ENCODE measurements at regions not wholly inside any gene's neighbourhood (a gene's known extent, or its start where the extent isn't known, plus 50 kb on each side); places are given as distances from the start of the nearest gene placed in this dataset.

DNA sequence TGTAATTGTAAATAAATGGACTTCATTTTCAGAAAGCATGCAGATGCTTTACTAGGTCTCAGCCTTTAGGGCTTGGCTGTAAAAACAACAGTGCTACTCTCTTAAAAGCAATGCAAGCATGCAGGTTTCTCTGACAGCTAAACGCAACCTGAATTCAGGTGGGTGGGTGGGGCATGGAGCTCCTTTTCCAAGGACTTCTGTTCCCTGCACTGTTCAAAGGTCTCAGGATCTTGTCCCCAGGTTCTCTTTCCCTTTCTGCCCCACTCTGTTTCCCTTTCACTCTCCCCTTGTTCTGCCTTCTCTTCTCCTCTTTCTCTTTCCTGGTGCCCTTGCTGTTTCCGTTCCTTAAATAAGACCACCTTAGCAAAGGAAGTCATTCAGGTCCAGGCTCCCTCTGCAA lies 1527.5 kb upstream of the SLC10A2 start:
- Histone ChIP-seq H3K36me3 (no peaks in the 10 kb centered on the region), H3K4me3 (no peak overlapping the region), H3K4me1 (no peaks in the 10 kb centered on the region), H3K27me3 (ENCODE audit: low read depth) (no peaks in the 10 kb centered on the region), H3K27ac (replicated peaks) (no peak overlapping the region), H3K9me3 (replicated peaks) (no peaks in the 10 kb centered on the region)
- intact Hi-C loops (cut with micrococcal nuclease): no loop called here
- no peak for DNase-seq
- TF ChIP-seq, protein P1, sequence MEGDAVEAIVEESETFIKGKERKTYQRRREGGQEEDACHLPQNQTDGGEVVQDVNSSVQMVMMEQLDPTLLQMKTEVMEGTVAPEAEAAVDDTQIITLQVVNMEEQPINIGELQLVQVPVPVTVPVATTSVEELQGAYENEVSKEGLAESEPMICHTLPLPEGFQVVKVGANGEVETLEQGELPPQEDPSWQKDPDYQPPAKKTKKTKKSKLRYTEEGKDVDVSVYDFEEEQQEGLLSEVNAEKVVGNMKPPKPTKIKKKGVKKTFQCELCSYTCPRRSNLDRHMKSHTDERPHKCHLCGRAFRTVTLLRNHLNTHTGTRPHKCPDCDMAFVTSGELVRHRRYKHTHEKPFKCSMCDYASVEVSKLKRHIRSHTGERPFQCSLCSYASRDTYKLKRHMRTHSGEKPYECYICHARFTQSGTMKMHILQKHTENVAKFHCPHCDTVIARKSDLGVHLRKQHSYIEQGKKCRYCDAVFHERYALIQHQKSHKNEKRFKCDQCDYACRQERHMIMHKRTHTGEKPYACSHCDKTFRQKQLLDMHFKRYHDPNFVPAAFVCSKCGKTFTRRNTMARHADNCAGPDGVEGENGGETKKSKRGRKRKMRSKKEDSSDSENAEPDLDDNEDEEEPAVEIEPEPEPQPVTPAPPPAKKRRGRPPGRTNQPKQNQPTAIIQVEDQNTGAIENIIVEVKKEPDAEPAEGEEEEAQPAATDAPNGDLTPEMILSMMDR (IDR thresholded peaks at IDR 0.05; ENCODE audit: borderline replicate concordance): no peak

DNA sequence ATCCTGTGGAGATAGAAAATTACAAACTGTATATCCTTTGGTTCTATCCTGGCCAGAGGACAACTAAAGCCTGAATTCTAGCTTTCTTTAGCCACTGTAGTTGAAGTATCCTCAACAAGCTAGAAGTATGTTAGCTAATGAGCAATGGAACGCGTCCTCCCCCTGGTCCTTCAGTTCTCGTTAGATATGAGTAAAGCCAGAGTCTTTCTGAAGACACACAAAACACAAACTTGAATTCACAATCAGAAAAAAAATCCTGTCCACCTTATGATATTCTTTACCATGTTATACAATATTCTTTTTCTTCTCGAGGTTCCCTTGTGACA lies 1527.0 kb upstream of the SLC10A2 start:
- Histone ChIP-seq H3K27me3 (ENCODE audit: low read depth) (no peaks in the 10 kb centered on the region), H3K9me3 (replicated peaks) (no peaks in the 10 kb centered on the region), H3K4me3 (no peak overlapping the region), H3K4me1 (no peaks in the 10 kb centered on the region), H3K27ac (replicated peaks) (no peak overlapping the region), H3K36me3 (no peaks in the 10 kb centered on the region)
- intact Hi-C loops (cut with micrococcal nuclease): no loop called here
- no peak for DNase-seq
- TF ChIP-seq, protein P1 (IDR thresholded peaks at IDR 0.05; ENCODE audit: borderline replicate concordance): no peak

DNA sequence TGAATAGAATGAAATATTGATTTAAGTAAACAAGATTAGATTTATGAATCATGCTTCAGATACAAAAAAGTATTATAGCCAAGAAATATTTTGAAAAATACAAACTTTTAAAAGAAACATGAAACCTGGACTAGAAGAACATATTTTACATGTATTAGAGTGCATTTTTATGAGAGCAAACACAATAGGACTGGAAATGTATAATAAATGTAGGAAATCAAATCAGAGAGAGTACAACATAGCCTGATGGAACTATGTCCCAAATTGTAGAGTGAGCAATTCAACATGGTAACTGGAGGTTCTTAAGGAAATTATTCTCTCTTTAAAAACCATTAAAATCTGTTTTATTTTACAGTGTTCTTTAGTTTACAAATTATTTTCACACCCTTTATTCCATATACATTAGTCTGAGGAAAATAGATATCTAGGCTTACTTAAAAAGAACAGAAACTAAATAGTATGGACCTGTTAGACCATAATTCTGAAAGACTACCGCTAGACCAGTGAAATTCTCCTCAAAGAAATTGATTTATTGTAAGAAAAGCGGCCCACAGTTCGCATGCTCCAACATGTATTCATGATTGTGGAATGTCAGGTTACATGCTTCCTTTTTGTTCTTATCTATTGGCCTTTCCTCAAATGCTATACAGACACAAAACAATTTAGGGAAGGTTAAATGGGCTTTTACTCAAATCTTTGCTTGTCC lies 1526.5 kb upstream of the SLC10A2 start:
- H3K9me3 ChIP-seq (replicated peaks): no peaks in the 10 kb centered on the region
- intact Hi-C loops (cut with micrococcal nuclease): no loop called here
- no peak overlapping the region for H3K27ac ChIP-seq (replicated peaks)
- H3K36me3 ChIP-seq: no peaks in the 10 kb centered on the region
- DNase-seq: no peak
- no peak overlapping the region for H3K4me3 ChIP-seq
- TF ChIP-seq, protein P1 (IDR thresholded peaks at IDR 0.05; ENCODE audit: borderline replicate concordance): no peak
- no peaks in the 10 kb centered on the region for H3K4me1 ChIP-seq
- H3K27me3 ChIP-seq (ENCODE audit: low read depth): no peaks in the 10 kb centered on the region

DNA sequence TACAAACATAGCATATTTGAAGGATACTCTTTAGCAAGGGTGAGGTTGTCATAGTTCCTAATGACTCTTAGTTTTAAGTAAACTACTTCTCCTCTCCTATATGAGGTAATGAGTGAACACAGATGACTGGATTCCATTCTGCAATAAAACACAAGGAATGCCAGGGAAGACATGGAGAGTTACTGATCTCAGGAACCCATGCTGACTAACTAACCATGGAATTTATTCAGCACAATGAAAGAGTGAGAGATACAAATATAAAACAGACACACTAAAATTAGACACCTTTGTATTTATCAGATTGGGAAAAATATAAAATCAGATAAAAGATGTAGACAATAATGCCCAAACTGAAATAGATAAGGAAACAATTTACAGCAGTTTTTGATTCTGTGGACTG lies 1525.9 kb upstream of the SLC10A2 start:
- intact Hi-C loops (cut with micrococcal nuclease): no loop called here
- Histone ChIP-seq H3K36me3 (no peaks in the 10 kb centered on the region), H3K27me3 (ENCODE audit: low read depth) (no peaks in the 10 kb centered on the region), H3K4me3 (no peak overlapping the region), H3K27ac (replicated peaks) (no peak overlapping the region), H3K4me1 (no peaks in the 10 kb centered on the region), H3K9me3 (replicated peaks) (no peaks in the 10 kb centered on the region)
- DNase-seq: no peak
- TF ChIP-seq, protein P1 (IDR thresholded peaks at IDR 0.05; ENCODE audit: borderline replicate concordance): no peak

DNA sequence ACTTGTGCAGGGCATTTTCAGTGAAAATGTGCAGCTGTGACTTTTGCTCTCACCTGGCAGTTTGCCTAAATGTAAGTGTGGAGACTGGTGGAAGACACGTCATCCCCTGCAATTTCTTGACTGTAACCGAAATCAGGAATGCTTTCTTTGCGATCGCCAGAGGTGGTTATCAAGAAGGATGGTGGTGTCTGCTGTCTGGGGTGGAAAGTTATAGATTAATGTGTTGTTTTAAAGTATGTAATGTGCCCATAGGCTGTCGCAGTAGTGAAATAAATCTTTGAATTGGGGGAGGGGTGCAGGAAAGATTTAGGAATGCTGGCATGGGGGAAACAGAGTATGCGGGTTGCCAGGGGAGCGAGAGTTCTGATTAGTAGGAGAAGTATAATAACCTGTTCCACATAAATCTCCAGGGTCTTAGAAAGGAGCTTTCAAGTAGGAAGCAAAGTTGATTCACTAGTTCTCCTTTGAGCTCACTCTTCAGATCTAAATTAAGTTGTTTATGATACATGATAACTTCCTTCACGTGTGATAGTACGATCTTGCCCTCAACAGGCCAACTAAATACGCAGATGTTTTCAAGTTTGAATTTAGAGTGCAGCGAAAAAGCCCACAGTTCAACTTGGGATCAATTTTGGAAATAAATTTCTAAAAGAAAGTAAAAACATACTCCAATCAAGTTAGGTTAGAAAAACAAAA lies 1520.0 kb upstream of the SLC10A2 start:
- intact Hi-C loops (cut with micrococcal nuclease): no loop called here
- H3K4me3 ChIP-seq: no peak overlapping the region

More for the DNA sequence above, 1520.0 kb upstream of the SLC10A2 start:
- Histone ChIP-seq H3K27me3 (ENCODE audit: low read depth) (no peaks in the 10 kb centered on the region), H3K36me3 (no peaks in the 10 kb centered on the region), H3K4me1 (no peaks in the 10 kb centered on the region), H3K27ac (replicated peaks) (no peak overlapping the region), H3K9me3 (replicated peaks) (peaks cover 4% of the 10 kb centered on the region)
- TF ChIP-seq, protein P1 (IDR thresholded peaks at IDR 0.05; ENCODE audit: borderline replicate concordance): no peak
- DNase-seq: no peak
